Lung (tissue), 11 donors: ENCODE measurements at regions not wholly inside any gene's neighbourhood (a gene's known extent, or its start where the extent isn't known, plus 50 kb on each side); places are given as distances from the start of the nearest gene placed in this dataset.

Source experiments
- ATAC-seq: fragments of 200-7000 bp; cut with Tn5 transposase; one replicate; pipeline ENCODE4 v1.9.1; 2020; ENCODE audit warnings: moderate number of reproducible peaks; ENCODE audit not compliant: insufficient read depth, low FRiP score
- DNase-seq, 3 donors: peaks; one replicate each; pipeline ENCODE4 v3.0.0-alpha.2; 2013 to 2017
- H3K27ac ChIP-seq, 2 donors: one replicate each; pipeline ENCODE4 v1.5.1; 2013; ENCODE audit warnings: mild to moderate bottlenecking in 2 of 2, moderate library complexity in 2 of 2, control low read depth in 1 of 2, inconsistent platforms in 1 of 2, low read depth in 1 of 2, low read length in 1 of 2
- H3K27me3 ChIP-seq, 3 donors: one replicate each; pipeline ENCODE4 v1.5.1; 2013; ENCODE audit warnings: low read length in 2 of 3; ENCODE audit not compliant: control insufficient read depth in 3 of 3, insufficient read depth in 3 of 3
- H3K36me3 ChIP-seq, 4 donors: one replicate each; pipeline ENCODE4 v1.5.1; 2013; ENCODE audit warnings: low read length in 4 of 4, mild to moderate bottlenecking in 1 of 4, moderate library complexity in 1 of 4; ENCODE audit not compliant: control insufficient read depth in 4 of 4, insufficient read depth in 4 of 4
- H3K4me1 ChIP-seq, 5 donors: one replicate each; pipeline ENCODE4 v1.5.1; 2013; ENCODE audit warnings: low read length in 5 of 5, mild to moderate bottlenecking in 2 of 5, moderate library complexity in 1 of 5; ENCODE audit not compliant: control insufficient read depth in 5 of 5, insufficient read depth in 5 of 5
- H3K4me3 ChIP-seq: one replicate; pipeline ENCODE4 v1.5.1; 2013; ENCODE audit warnings: mild to moderate bottlenecking, control low read depth, moderate library complexity
- H3K9ac ChIP-seq, 2 donors: one replicate each; pipeline ENCODE4 v1.5.1; 2013; ENCODE audit warnings: low read length in 2 of 2, control low read depth in 1 of 2; ENCODE audit not compliant: insufficient read depth in 1 of 2
- H3K9me3 ChIP-seq, 4 donors: one replicate each; pipeline ENCODE4 v1.5.1; 2013; ENCODE audit warnings: low read length in 3 of 4, mild to moderate bottlenecking in 1 of 4, moderate library complexity in 1 of 4; ENCODE audit not compliant: control insufficient read depth in 4 of 4, insufficient read depth in 3 of 4
- CTCF ChIP-seq: IDR thresholded peaks from 2 replicates; pipeline ENCODE4 v1.5.1; 2012; ENCODE audit warnings: mild to moderate bottlenecking; ENCODE audit errors: control extremely low read depth, extremely low read depth
- WGBS, 2 donors: extraction: QIAGEN DNeasy Blood & Tissue Kit; methylation state at CpG; one replicate each; pipeline ENCODE4 v1.1.7; 2013; 5-methylcytosine and 5-hydroxymethylcytosine counted together
- donor health status: control.
- donor health status: control.
- donor health status: Bipolar disorder and iron deficiency.
- donor health status: healthy.
- donor health status: DM: yes; HTN: yes; CAD: no.

DNA sequence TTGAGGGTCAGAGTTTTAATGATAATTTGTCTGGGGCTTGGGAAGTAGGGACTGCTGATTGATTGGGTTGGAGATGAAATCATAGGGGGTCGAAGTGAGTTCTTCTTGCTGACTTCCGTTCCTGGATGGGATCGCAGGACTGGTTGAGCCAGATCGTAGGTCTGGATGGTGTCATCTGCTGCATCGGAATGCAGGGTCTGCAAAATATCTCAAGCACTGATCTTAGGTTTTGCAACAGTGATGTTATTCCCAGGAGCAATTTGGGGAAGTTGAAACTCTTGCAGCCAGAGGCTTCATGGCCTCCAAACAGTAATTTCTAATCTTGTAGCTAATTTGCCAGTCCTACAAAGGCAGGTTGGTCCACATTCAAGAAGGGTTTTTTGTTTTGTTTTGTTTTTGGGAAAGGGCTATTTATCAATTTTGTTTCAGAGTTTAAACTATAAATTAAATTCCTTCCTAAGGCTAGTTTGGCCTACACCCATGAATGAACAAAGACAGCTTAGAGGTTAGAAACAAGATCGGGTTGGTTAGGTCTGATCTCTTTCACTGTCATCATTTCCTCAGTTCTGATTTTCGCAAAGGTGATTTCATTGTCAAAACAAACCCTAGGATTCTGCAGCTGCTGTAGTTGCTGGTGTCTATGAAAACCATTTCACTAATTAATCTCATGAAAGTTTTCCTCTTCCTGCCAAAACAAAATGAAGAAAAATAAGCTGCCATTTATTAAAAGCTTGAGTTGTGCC lies 388.0 kb downstream of the TMEM232 start:
- H3K36me3 ChIP-seq = no peaks in the 10 kb centered on the region
- H3K9ac ChIP-seq = no peak overlapping the region
- DNase-seq (no peak), ATAC-seq (no peak)
- H3K4me3 ChIP-seq = no peak overlapping the region
- H3K27me3 ChIP-seq = no peaks in the 10 kb centered on the region
- no peak overlapping the region for H3K27ac ChIP-seq
- H3K4me1 ChIP-seq = peaks cover 0 to 11% (median 0%) of the 10 kb centered on the region in 5 donors
- TF ChIP-seq CTCF = no peak
- H3K9me3 ChIP-seq = no peaks in the 10 kb centered on the region
- WGBS, 2 donors = 69 to 83% methylated on average over 7 of the region's 7 CpGs

GRCh38 chr5:110339399-110339798 lies 387.1 kb downstream of the TMEM232 start:
- Histone ChIP-seq H3K27ac (no peak overlapping the region), H3K9me3 (no peaks in the 10 kb centered on the region), H3K4me3 (no peak overlapping the region), H3K9ac (no peak overlapping the region), H3K27me3 (no peaks in the 10 kb centered on the region), H3K4me1 (peaks cover 0 to 11% (median 0%) of the 10 kb centered on the region in 5 donors), H3K36me3 (no peaks in the 10 kb centered on the region)
- DNase-seq (no peak), ATAC-seq (no peak)
- no peak for TF ChIP-seq CTCF
- WGBS, 2 donors = 89 to 91% methylated on average over 2 of the region's 2 CpGs

DNA sequence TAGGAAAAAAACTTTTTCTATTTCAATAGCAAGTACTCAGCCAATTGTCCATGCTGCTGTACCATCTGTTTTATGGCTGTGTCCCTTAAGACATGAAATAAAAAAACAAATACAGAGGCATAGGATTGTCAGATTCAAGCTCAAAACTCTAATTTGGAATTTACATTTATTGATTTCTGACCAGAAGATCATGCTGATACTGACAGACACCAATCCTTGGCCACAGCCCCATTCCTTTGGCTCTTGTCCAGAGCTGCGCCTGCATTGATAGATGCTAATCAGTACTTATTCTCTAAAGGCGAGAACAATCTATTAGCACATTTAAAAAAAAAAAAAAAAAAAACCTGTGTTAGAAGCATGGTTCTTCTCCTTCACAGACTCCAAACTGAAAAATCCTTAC lies 384.6 kb downstream of the TMEM232 start:
- WGBS, 2 donors = 60 to 74% methylated on average over 2 of the region's 2 CpGs
- Histone ChIP-seq H3K27me3 (no peaks in the 10 kb centered on the region), H3K9me3 (no peaks in the 10 kb centered on the region), H3K27ac (no peak overlapping the region), H3K4me3 (no peak overlapping the region), H3K4me1 (peaks cover 0 to 11% (median 0%) of the 10 kb centered on the region in 5 donors), H3K9ac (no peak overlapping the region), H3K36me3 (no peaks in the 10 kb centered on the region)
- no peak for DNase-seq
- no peak for TF ChIP-seq CTCF
- ATAC-seq = no peak

GRCh38 chr5:110342683-110343082 lies 383.8 kb downstream of the TMEM232 start:
- ATAC-seq (peak; percentile 41), DNase-seq (peak in 2 of 3 donors; percentile 29 to 49)
- H3K27ac ChIP-seq = no peak overlapping the region
- no peak for TF ChIP-seq CTCF
- no peaks in the 10 kb centered on the region for H3K9me3 ChIP-seq
- no peaks in the 10 kb centered on the region for H3K27me3 ChIP-seq
- H3K4me3 ChIP-seq = no peak overlapping the region
- WGBS, 2 donors = 13 to 20% methylated on average over 1 of the region's 1 CpG
- H3K9ac ChIP-seq = no peak overlapping the region
- H3K36me3 ChIP-seq = no peaks in the 10 kb centered on the region
- peaks cover 0 to 11% (median 0%) of the 10 kb centered on the region in 5 donors for H3K4me1 ChIP-seq
